A673 (cell line): ENCODE measurements at regions not wholly inside any gene's neighbourhood (a gene's known extent, or its start where the extent isn't known, plus 50 kb on each side); places are given as distances from the start of the nearest gene placed in this dataset.

ENCODE experiments used
- BruUV-seq: library from RNA; stranded (reverse); fragments of 400-500 nt; replicated peaks from 2 replicates; lab custom pipeline; 2021; lab: Mats Ljungman, UMichigan
- CTCF ChIA-PET: fragments of 300-600 bp; sonication (Branson Sonifier 250); formaldehyde crosslinking; loops from one replicate; lab custom pipeline; 2022; ENCODE audit warnings: antibody characterized with exemption; lab: Charles Lee
- POLR2A ChIA-PET: fragments of 300-600 bp; sonication (Branson Sonifier 250); formaldehyde crosslinking; loops from one replicate; lab custom pipeline; 2022; ENCODE audit warnings: antibody characterized with exemption; ENCODE audit not compliant: low non-redundant PET; lab: Charles Lee
- DNase-seq: peaks from one replicate; pipeline ENCODE4 v3.0.0-alpha.2; 2015; ENCODE audit warnings: low spot score
- H3K27ac ChIP-seq: fragments of 200-600 bp; sonication (generic); 2 replicates; pipeline ENCODE4 v1.5.1; 2016; ENCODE audit warnings: mixed run types, low read depth, mild to moderate bottlenecking, mixed read lengths, antibody characterized with exemption, low read length; ENCODE audit not compliant: poor library complexity, severe bottlenecking
- H3K27me3 ChIP-seq: fragments of 200-600 bp; sonication (generic); replicated peaks from 2 replicates; pipeline ENCODE4 v1.6.1; 2017; ENCODE audit warnings: mixed run types, low read depth, mild to moderate bottlenecking, mixed read lengths, antibody characterized with exemption, low read length; ENCODE audit not compliant: insufficient read depth, poor library complexity
- H3K36me3 ChIP-seq: fragments of 200-600 bp; sonication (generic); 2 replicates; pipeline ENCODE4 v1.6.1; 2016; ENCODE audit warnings: mixed run types, mild to moderate bottlenecking, mixed read lengths, antibody characterized with exemption, low read length; ENCODE audit not compliant: insufficient read depth, poor library complexity, severe bottlenecking
- H3K4me1 ChIP-seq: fragments of 200-600 bp; sonication (generic); 2 replicates; pipeline ENCODE4 v1.6.1; 2017; ENCODE audit warnings: mixed run types, mild to moderate bottlenecking, mixed read lengths, antibody characterized with exemption, low read length; ENCODE audit not compliant: insufficient read depth, poor library complexity, severe bottlenecking
- H3K4me3 ChIP-seq: fragments of 200-600 bp; sonication (generic); 2 replicates; pipeline ENCODE4 v1.5.1; 2016; ENCODE audit warnings: low read depth, mixed run types, mild to moderate bottlenecking, mixed read lengths, low read length; ENCODE audit not compliant: poor library complexity, severe bottlenecking
- H3K9me3 ChIP-seq: fragments of 200-600 bp; sonication (generic); 2 replicates; pipeline ENCODE4 v1.6.1; 2016; ENCODE audit warnings: mixed run types, low read depth, mild to moderate bottlenecking, mixed read lengths, antibody characterized with exemption, low read length; ENCODE audit not compliant: poor library complexity, severe bottlenecking
- CTCF ChIP-seq: fragments of 300-800, 200-600 bp; sonication (generic); conservative IDR thresholded peaks from 2 replicates; pipeline ENCODE4 v1.5.1; 2017; ENCODE audit warnings: low read depth, mild to moderate bottlenecking, antibody characterized with exemption, low read length, moderate library complexity, mixed read lengths
- EZH2 ChIP-seq: fragments of 200-600 bp; sonication (generic); IDR thresholded peaks from 2 replicates; pipeline ENCODE4 v1.6.1; 2017; ENCODE audit warnings: borderline replicate concordance, low read depth, mild to moderate bottlenecking, mixed read lengths, antibody characterized with exemption, low read length; ENCODE audit not compliant: poor library complexity, severe bottlenecking
- intact Hi-C: fragments of 100-400 bp; cut with micrococcal nuclease; formaldehyde crosslinking; loops from one replicate; pipeline ENCODE4 v1.10.0; 2022; ENCODE audit not compliant: unreplicated experiment

GRCh38 chr16:13634253-13634652 lies 285.7 kb upstream of the ERCC4 start:
- no peak for TF ChIP-seq CTCF
- no peak for TF ChIP-seq EZH2
- Histone ChIP-seq H3K27ac (no peak overlapping the region), H3K4me3 (no peak overlapping the region), H3K36me3 (no peaks in the 10 kb centered on the region), H3K27me3 (no peaks in the 10 kb centered on the region), H3K9me3 (no peaks in the 10 kb centered on the region), H3K4me1 (no peaks in the 10 kb centered on the region)
- POLR2A ChIA-PET: no interaction called here
- BruUV-seq: no TSS peak
- DNase-seq: no peak
- CTCF ChIA-PET: no interaction called here
- intact Hi-C loops: no loop called here

GRCh38 chr16:13634959-13635358 lies 285.0 kb upstream of the ERCC4 start:
- Histone ChIP-seq H3K27me3 (no peaks in the 10 kb centered on the region), H3K36me3 (no peaks in the 10 kb centered on the region), H3K4me3 (no peak overlapping the region), H3K4me1 (no peaks in the 10 kb centered on the region), H3K9me3 (no peaks in the 10 kb centered on the region), H3K27ac (no peak overlapping the region)
- ChIA-PET CTCF (no interaction called here), POLR2A (no interaction called here)
- intact Hi-C loops: no loop called here
- no peak for DNase-seq
- TF ChIP-seq CTCF (no peak), EZH2 (no peak)
- BruUV-seq: no TSS peak

- POLR2A ChIA-PET: no interaction called here
- CTCF ChIA-PET: no interaction called here
- Histone ChIP-seq H3K36me3 (no peaks in the 10 kb centered on the region), H3K9me3 (no peaks in the 10 kb centered on the region), H3K27me3 (no peaks in the 10 kb centered on the region), H3K4me3 (no peak overlapping the region), H3K27ac (no peak overlapping the region), H3K4me1 (no peaks in the 10 kb centered on the region)
- intact Hi-C loops: no loop called here
- no TSS peak for BruUV-seq
- no peak for DNase-seq
- TF ChIP-seq CTCF (no peak), EZH2 (no peak)
Measured at GRCh38 chr16:13638218-13638617, 281.7 kb upstream of the ERCC4 start.
